ENCODE measurements at regions not wholly inside any gene's neighbourhood (a gene's known extent, or its start where the extent isn't known, plus 50 kb on each side); places are given as distances from the start of the nearest gene placed in this dataset.

- TF ChIP-seq CTCF (optimal IDR thresholded peaks at IDR 0.05 in 1 of 3, IDR thresholded peaks at IDR 0.05 in 1 of 3, conservative IDR thresholded peaks at IDR 0.05 in 1 of 3; ENCODE audit: extremely low read depth in 1 of 3, insufficient read depth in 2 of 3, low read length in 3 of 3) = no peak
- TF ChIP-seq EZH2 (IDR thresholded peaks at IDR 0.05; ENCODE audit: low read length) = no peak
Observed at GRCh38 chrX:39227371-39227770, 426.1 kb downstream of the MID1IP1 start.

Measured in keratinocyte (primary cell).